ENCODE measurements at regions not wholly inside any gene's neighbourhood (a gene's known extent, or its start where the extent isn't known, plus 50 kb on each side); places are given as distances from the start of the nearest gene placed in this dataset.

DNA sequence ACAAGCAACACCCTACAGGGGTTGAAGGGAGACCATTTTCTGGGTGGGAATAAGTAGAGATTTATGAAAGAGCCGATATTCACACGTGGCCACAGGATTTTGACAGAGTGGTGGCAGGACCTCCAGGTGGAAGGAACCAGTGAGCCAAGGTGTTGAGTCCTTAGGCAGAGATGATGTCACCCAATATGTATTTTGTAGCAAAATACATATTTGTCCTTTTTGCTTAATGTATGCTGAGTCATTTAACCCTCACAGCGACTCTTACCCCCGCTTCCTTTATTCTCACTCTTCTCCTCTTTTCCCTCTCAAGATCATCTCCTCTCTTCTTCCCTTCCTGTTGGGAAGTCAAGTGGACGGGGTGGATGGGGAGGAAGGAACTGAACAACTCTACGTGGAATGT is 215.7 kb upstream of the S1PR3 start:
- TF ChIP-seq, protein P1, sequence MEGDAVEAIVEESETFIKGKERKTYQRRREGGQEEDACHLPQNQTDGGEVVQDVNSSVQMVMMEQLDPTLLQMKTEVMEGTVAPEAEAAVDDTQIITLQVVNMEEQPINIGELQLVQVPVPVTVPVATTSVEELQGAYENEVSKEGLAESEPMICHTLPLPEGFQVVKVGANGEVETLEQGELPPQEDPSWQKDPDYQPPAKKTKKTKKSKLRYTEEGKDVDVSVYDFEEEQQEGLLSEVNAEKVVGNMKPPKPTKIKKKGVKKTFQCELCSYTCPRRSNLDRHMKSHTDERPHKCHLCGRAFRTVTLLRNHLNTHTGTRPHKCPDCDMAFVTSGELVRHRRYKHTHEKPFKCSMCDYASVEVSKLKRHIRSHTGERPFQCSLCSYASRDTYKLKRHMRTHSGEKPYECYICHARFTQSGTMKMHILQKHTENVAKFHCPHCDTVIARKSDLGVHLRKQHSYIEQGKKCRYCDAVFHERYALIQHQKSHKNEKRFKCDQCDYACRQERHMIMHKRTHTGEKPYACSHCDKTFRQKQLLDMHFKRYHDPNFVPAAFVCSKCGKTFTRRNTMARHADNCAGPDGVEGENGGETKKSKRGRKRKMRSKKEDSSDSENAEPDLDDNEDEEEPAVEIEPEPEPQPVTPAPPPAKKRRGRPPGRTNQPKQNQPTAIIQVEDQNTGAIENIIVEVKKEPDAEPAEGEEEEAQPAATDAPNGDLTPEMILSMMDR (IDR thresholded peaks at IDR 0.05): no peak
- TF ChIP-seq POLR2A (IDR thresholded peaks at IDR 0.05): no peak

All from body of pancreas (tissue), 4 donors.